HG03442 (cell line): ENCODE measurements at regions not wholly inside any gene's neighbourhood (a gene's known extent, or its start where the extent isn't known, plus 50 kb on each side); places are given as distances from the start of the nearest gene placed in this dataset.

Source experiments
- ATAC-seq: cut with Tn5 transposase; IDR thresholded peaks from one replicate; pipeline ENCODE4 v1.9.1; 2021; ENCODE audit warnings: mild to moderate bottlenecking, moderate library complexity; ENCODE audit not compliant: unreplicated experiment

GRCh38 chr7:155986497-155987160 lies 174.4 kb upstream of the SHH start:
- ATAC-seq = no peak

- no peak for ATAC-seq
Observed at GRCh38 chr7:155985518-155986250, 173.4 kb upstream of the SHH start.

GRCh38 chr7:155984609-155985405 lies 172.5 kb upstream of the SHH start:
- ATAC-seq = no peak

- ATAC-seq = no peak
Observed at GRCh38 chr7:155984028-155984580, 171.8 kb upstream of the SHH start.

GRCh38 chr7:155983176-155983815 lies 171.0 kb upstream of the SHH start:
- no peak for ATAC-seq

- no peak for ATAC-seq
Observed at GRCh38 chr7:155981703-155982102, 169.4 kb upstream of the SHH start.

GRCh38 chr7:155980841-155981240 lies 168.6 kb upstream of the SHH start:
- no peak for ATAC-seq

- ATAC-seq = no peak
Observed at GRCh38 chr7:155979994-155980393, 167.7 kb upstream of the SHH start.

- no peak for ATAC-seq
Observed at GRCh38 chr7:155979566-155979965, 167.3 kb upstream of the SHH start.

GRCh38 chr7:155975490-155975889 lies 163.2 kb upstream of the SHH start:
- ATAC-seq = no peak

GRCh38 chr7:155974186-155974897 lies 162.1 kb upstream of the SHH start:
- ATAC-seq = no peak

GRCh38 chr7:155973451-155973997 lies 161.3 kb upstream of the SHH start:
- ATAC-seq = no peak

- ATAC-seq = no peak
Observed at GRCh38 chr7:155972651-155973390, 160.6 kb upstream of the SHH start.

- ATAC-seq = no peak
Observed at GRCh38 chr7:155972247-155972646, 160.0 kb upstream of the SHH start.

GRCh38 chr7:155971180-155971770 lies 159.0 kb upstream of the SHH start:
- ATAC-seq = no peak

- ATAC-seq = no peak
Observed at GRCh38 chr7:155969192-155969929, 157.1 kb upstream of the SHH start.

- ATAC-seq = peak; percentile 67
Observed at GRCh38 chr7:155965010-155965409, 152.7 kb upstream of the SHH start.

- no peak for ATAC-seq
Observed at GRCh38 chr7:155964543-155964942, 152.3 kb upstream of the SHH start.
